ENCODE measurements at regions not wholly inside any gene's neighbourhood (a gene's known extent, or its start where the extent isn't known, plus 50 kb on each side); places are given as distances from the start of the nearest gene placed in this dataset.

- TF ChIP-seq EZH2phosphoT487 (conservative IDR thresholded peaks at IDR 0.05; ENCODE audit: low read length), result no peak
- TF ChIP-seq CTCF (IDR thresholded peaks at IDR 0.05; ENCODE audit: insufficient read depth, low read length, poor library complexity, severe bottlenecking), result no peak
- Histone ChIP-seq H3K36me3 (ENCODE audit: low read length) (no peaks in the 10 kb centered on the region), H3K4me3 (ENCODE audit: insufficient read depth, low read length, poor library complexity, severe bottlenecking) (no peak overlapping the region), H3K79me2 (ENCODE audit: insufficient read depth, low read length) (no peaks in the 10 kb centered on the region), H3F3A (ENCODE audit: insufficient read depth) (no peaks in the 10 kb centered on the region), H3K9me3 (ENCODE audit: insufficient read depth, low read length) (no peaks in the 10 kb centered on the region), H3K9ac (ENCODE audit: low read length) (no peak overlapping the region), H4K20me1 (ENCODE audit: low read depth, low read length) (no peaks in the 10 kb centered on the region), H3K4me2 (ENCODE audit: low read depth, low read length, poor library complexity, severe bottlenecking) (no peak overlapping the region), H3K27me3 (ENCODE audit: low read length) (no peaks in the 10 kb centered on the region), H3K9me2 (replicated peaks; ENCODE audit: insufficient read depth, low read length) (no peaks in the 10 kb centered on the region), H3K27ac (ENCODE audit: low read depth, low read length) (no peak overlapping the region), H2AFZ (ENCODE audit: low read depth, low read length, severe bottlenecking) (no peak overlapping the region)
These were observed 62.9 kb upstream of the OXGR1 start for GRCh38 chr13:97057176-97057575.

DNA sequence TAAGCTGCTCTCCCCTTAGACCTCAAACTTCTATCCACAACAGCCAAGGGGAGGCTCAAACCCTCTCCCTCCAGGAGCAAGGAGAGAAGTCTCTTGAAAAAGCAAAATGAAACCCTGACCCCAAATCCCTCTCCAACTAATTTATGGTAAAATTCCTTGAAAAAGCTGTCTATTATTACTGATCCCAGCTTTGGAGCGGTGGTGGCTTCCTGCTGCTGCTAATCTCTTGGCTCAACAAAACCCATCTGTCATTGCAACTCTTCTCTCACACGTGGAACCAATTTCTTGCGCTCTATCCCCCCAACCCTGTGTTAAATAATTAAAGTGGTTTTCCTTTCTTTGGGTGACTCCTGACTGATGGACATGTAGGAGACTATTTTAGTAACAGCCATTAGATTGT lies 64.1 kb upstream of the OXGR1 start:
- H3K9me2 ChIP-seq (replicated peaks; ENCODE audit: insufficient read depth, low read length), result no peaks in the 10 kb centered on the region
- no peak for TF ChIP-seq EZH2phosphoT487 (conservative IDR thresholded peaks at IDR 0.05; ENCODE audit: low read length)
- TF ChIP-seq CTCF (IDR thresholded peaks at IDR 0.05; ENCODE audit: insufficient read depth, low read length, poor library complexity, severe bottlenecking), result no peak

DNA sequence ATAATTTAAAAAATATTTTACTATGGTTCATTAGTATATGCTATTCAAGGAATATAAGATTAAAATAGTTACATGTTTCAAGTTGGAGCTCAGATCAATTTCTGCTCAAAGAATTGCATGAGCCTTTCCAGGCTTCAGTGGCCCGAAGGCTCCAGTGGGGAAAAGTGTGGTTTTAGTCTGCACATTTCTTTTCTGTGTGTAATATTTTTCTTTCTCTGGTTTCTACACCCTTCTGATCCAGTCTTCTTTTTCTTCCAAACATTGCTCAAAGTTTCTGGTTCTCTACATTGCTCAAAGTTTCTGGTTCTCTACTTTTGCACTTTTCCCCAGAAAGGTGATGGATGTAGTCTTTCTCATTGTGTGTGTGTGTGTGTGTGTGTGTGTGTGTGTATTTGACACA lies 64.7 kb upstream of the OXGR1 start:
- Histone ChIP-seq H2AFZ (ENCODE audit: low read depth, low read length, severe bottlenecking) (no peak overlapping the region), H3K27ac (ENCODE audit: low read depth, low read length) (no peak overlapping the region), H3K4me2 (ENCODE audit: low read depth, low read length, poor library complexity, severe bottlenecking) (no peak overlapping the region), H3F3A (ENCODE audit: insufficient read depth) (no peaks in the 10 kb centered on the region), H3K79me2 (ENCODE audit: insufficient read depth, low read length) (no peaks in the 10 kb centered on the region), H3K4me3 (ENCODE audit: insufficient read depth, low read length, poor library complexity, severe bottlenecking) (no peak overlapping the region), H3K9me3 (ENCODE audit: insufficient read depth, low read length) (no peaks in the 10 kb centered on the region), H3K9ac (ENCODE audit: low read length) (no peak overlapping the region), H4K20me1 (ENCODE audit: low read depth, low read length) (no peaks in the 10 kb centered on the region), H3K27me3 (ENCODE audit: low read length) (no peaks in the 10 kb centered on the region), H3K36me3 (ENCODE audit: low read length) (no peaks in the 10 kb centered on the region), H3K9me2 (replicated peaks; ENCODE audit: insufficient read depth, low read length) (no peaks in the 10 kb centered on the region)
- no peak for TF ChIP-seq EZH2phosphoT487 (conservative IDR thresholded peaks at IDR 0.05; ENCODE audit: low read length)
- no peak for TF ChIP-seq CTCF (IDR thresholded peaks at IDR 0.05; ENCODE audit: insufficient read depth, low read length, poor library complexity, severe bottlenecking)

More for the DNA sequence above, 64.1 kb upstream of the OXGR1 start:
- Histone ChIP-seq H4K20me1 (ENCODE audit: low read depth, low read length) (no peaks in the 10 kb centered on the region), H2AFZ (ENCODE audit: low read depth, low read length, severe bottlenecking) (no peak overlapping the region), H3K9ac (ENCODE audit: low read length) (no peak overlapping the region), H3K4me3 (ENCODE audit: insufficient read depth, low read length, poor library complexity, severe bottlenecking) (no peak overlapping the region), H3K4me2 (ENCODE audit: low read depth, low read length, poor library complexity, severe bottlenecking) (no peak overlapping the region), H3K36me3 (ENCODE audit: low read length) (no peaks in the 10 kb centered on the region), H3F3A (ENCODE audit: insufficient read depth) (no peaks in the 10 kb centered on the region), H3K79me2 (ENCODE audit: insufficient read depth, low read length) (no peaks in the 10 kb centered on the region), H3K27me3 (ENCODE audit: low read length) (no peaks in the 10 kb centered on the region), H3K27ac (ENCODE audit: low read depth, low read length) (no peak overlapping the region), H3K9me3 (ENCODE audit: insufficient read depth, low read length) (no peaks in the 10 kb centered on the region)
